Activated CD4-positive, alpha-beta T cell treated with anti-CD3 and anti-CD28 coated beads for 36 hours (primary cell): ENCODE measurements at regions not wholly inside any gene's neighbourhood (a gene's known extent, or its start where the extent isn't known, plus 50 kb on each side); places are given as distances from the start of the nearest gene placed in this dataset.

Experiments
- ATAC-seq: fragments of 200-7000 bp; cut with Tn5 transposase; one replicate; pipeline ENCODE4 v1.10.0; 2021; ENCODE audit warnings: mild to moderate bottlenecking, moderate library complexity
- CTCF ChIA-PET: fragments of 350-600 bp; sonication (Branson Sonifier 250); formaldehyde crosslinking; loops from one replicate; lab custom pipeline; 2021; ENCODE audit warnings: antibody characterized with exemption; lab: Charles Lee
- POLR2A ChIA-PET: fragments of 350-600 bp; sonication (Branson Sonifier 250); formaldehyde crosslinking; loops from one replicate; lab custom pipeline; 2021; ENCODE audit warnings: antibody characterized with exemption, inconsistent platforms; lab: Charles Lee
- DNase-seq: peaks from one replicate; pipeline ENCODE4 v3.0.0-alpha.2; 2020
- H3K27ac Mint-ChIP-seq: one replicate; pipeline ENCODE4 v1.8.0; 2021; ENCODE audit warnings: mixed read lengths
- H3K27me3 Mint-ChIP-seq: one replicate; pipeline ENCODE4 v1.8.0; 2021; ENCODE audit warnings: mixed read lengths
- H3K36me3 Mint-ChIP-seq: one replicate; pipeline ENCODE4 v1.8.0; 2021; ENCODE audit warnings: low read depth, mixed read lengths
- H3K4me1 Mint-ChIP-seq: one replicate; pipeline ENCODE4 v1.8.0; 2021; ENCODE audit warnings: mixed read lengths
- H3K4me3 Mint-ChIP-seq: one replicate; pipeline ENCODE4 v1.8.0; 2021; ENCODE audit warnings: mild to moderate bottlenecking, moderate library complexity, mixed read lengths
- H3K9me3 Mint-ChIP-seq: one replicate; pipeline ENCODE4 v1.8.0; 2021; ENCODE audit warnings: low read depth, mixed read lengths
- intact Hi-C, 2 experiments: fragments of 100-400 bp; cut with DNase I in 1 of 2; cut with micrococcal nuclease in 1 of 2; formaldehyde crosslinking; loops; one replicate each; pipeline versions ENCODE4 v1.14.2 to v1.15.1; 2022 to 2024; cut with DNase I, micrococcal nuclease

DNA sequence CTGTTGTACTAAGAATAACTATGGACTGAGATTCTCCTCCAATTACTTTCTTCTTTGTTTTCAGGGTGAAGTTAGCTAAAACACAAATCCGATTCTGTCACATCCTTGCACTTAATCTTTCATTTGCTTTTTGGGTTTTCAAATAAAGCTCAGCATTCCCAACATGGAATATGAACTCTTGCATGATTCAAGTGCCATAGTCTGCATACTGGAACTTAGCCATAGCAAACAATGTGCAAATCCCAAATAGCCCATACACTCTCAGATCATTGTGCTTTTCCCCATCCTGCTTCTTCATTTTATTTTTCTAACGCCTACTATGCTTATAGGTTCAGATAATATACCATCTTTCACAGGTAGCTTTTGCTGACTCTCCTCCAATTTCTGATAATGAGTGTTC, 455.8 kb upstream of the PRMT6 start:
- H3K9me3 Mint-ChIP-seq = peaks cover 5% of the 10 kb centered on the region
- H3K27me3 Mint-ChIP-seq = no peaks in the 10 kb centered on the region
- H3K36me3 Mint-ChIP-seq = no peaks in the 10 kb centered on the region
- CTCF ChIA-PET = interaction anchor here (0.6 kb wide), 1 partner anchor 41 kb away, joined by 3 read pairs; no protein-coding TSS in a partner anchor
- H3K27ac Mint-ChIP-seq = no peak overlapping the region
- ATAC-seq = no peak
- intact Hi-C loops = no loop called here
- DNase-seq = no peak
- no peaks in the 10 kb centered on the region for H3K4me1 Mint-ChIP-seq
- H3K4me3 Mint-ChIP-seq = no peak overlapping the region
- POLR2A ChIA-PET = no interaction called here

- no peak overlapping the region for H3K4me3 Mint-ChIP-seq
- peaks cover 5% of the 10 kb centered on the region for H3K9me3 Mint-ChIP-seq
- no peak for DNase-seq
- intact Hi-C loops = no loop called here
- no peaks in the 10 kb centered on the region for H3K36me3 Mint-ChIP-seq
- ATAC-seq = no peak
- no peaks in the 10 kb centered on the region for H3K27me3 Mint-ChIP-seq
- no peak overlapping the region for H3K27ac Mint-ChIP-seq
- no peaks in the 10 kb centered on the region for H3K4me1 Mint-ChIP-seq
- CTCF ChIA-PET = no interaction called here
- POLR2A ChIA-PET = no interaction called here
Measured at GRCh38 chr1:106603616-106604015, 452.9 kb upstream of the PRMT6 start.

- H3K27ac Mint-ChIP-seq = no peak overlapping the region
- H3K4me3 Mint-ChIP-seq = no peak overlapping the region
- no peaks in the 10 kb centered on the region for H3K4me1 Mint-ChIP-seq
- intact Hi-C loops = no loop called here
- DNase-seq (no peak), ATAC-seq (no peak)
- POLR2A ChIA-PET = no interaction called here
- CTCF ChIA-PET = no interaction called here
- H3K27me3 Mint-ChIP-seq = no peaks in the 10 kb centered on the region
- peaks cover 6% of the 10 kb centered on the region for H3K9me3 Mint-ChIP-seq
- no peaks in the 10 kb centered on the region for H3K36me3 Mint-ChIP-seq
Measured at GRCh38 chr1:106608841-106609240, 447.6 kb upstream of the PRMT6 start.

GRCh38 chr1:106613068-106613467, 443.4 kb upstream of the PRMT6 start:
- Mint-ChIP-seq H3K4me1 (no peaks in the 10 kb centered on the region), H3K4me3 (no peak overlapping the region), H3K27ac (no peak overlapping the region), H3K9me3 (peaks cover 4% of the 10 kb centered on the region), H3K36me3 (no peaks in the 10 kb centered on the region), H3K27me3 (no peaks in the 10 kb centered on the region)
- DNase-seq (no peak), ATAC-seq (no peak)
- CTCF ChIA-PET = interaction anchor here (0.6 kb wide), 1 partner anchor 609 kb away, joined by 3 read pairs; no protein-coding TSS in a partner anchor
- POLR2A ChIA-PET = no interaction called here
- intact Hi-C loops = no loop called here

GRCh38 chr1:106613861-106614260, 442.6 kb upstream of the PRMT6 start:
- Mint-ChIP-seq H3K4me3 (no peak overlapping the region), H3K4me1 (no peaks in the 10 kb centered on the region), H3K36me3 (no peaks in the 10 kb centered on the region), H3K27me3 (no peaks in the 10 kb centered on the region), H3K27ac (no peak overlapping the region), H3K9me3 (peaks cover 4% of the 10 kb centered on the region)
- ChIA-PET CTCF (interaction anchor here (0.5 to 0.6 kb wide), 2 partner anchors 377 to 608 kb away, joined by 3 read pairs; no protein-coding TSS in a partner anchor), POLR2A (no interaction called here)
- DNase-seq = no peak
- intact Hi-C loops = no loop called here
- ATAC-seq = no peak

DNA sequence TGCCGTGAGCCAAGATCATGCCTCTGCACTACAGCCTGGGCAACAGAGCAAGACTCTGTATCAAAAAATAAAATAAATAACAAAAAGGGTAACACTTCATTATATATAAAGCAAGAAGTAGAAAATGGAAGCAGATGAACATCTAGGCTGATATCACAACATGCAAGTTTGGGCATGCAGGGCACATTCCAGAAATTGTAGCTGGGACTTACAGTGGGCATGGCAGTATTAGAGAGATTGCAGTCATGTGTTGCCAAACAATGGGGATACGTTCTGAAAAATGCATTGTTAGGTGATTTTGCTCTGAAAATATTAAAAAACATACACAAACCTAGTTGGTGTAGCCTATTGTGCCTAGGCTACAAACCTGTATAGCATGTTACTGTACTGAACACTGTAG, 441.0 kb upstream of the PRMT6 start:
- H3K4me1 Mint-ChIP-seq = no peaks in the 10 kb centered on the region
- no peaks in the 10 kb centered on the region for H3K27me3 Mint-ChIP-seq
- no peak overlapping the region for H3K27ac Mint-ChIP-seq
- peaks cover under 1% of the 10 kb centered on the region for H3K9me3 Mint-ChIP-seq
- intact Hi-C loops = no loop called here
- ATAC-seq (no peak), DNase-seq (no peak)
- no peaks in the 10 kb centered on the region for H3K36me3 Mint-ChIP-seq
- no peak overlapping the region for H3K4me3 Mint-ChIP-seq
- ChIA-PET POLR2A (no interaction called here), CTCF (no interaction called here)

- Mint-ChIP-seq H3K27ac (no peak overlapping the region), H3K4me1 (no peaks in the 10 kb centered on the region), H3K4me3 (no peak overlapping the region), H3K9me3 (peaks cover 2% of the 10 kb centered on the region), H3K36me3 (no peaks in the 10 kb centered on the region), H3K27me3 (no peaks in the 10 kb centered on the region)
- ChIA-PET POLR2A (no interaction called here), CTCF (no interaction called here)
- no peak for ATAC-seq
- intact Hi-C loops = no loop called here
- DNase-seq = no peak
Measured at GRCh38 chr1:106619080-106619826, 437.2 kb upstream of the PRMT6 start.

- Mint-ChIP-seq H3K36me3 (no peaks in the 10 kb centered on the region), H3K27ac (no peak overlapping the region), H3K4me3 (no peak overlapping the region), H3K27me3 (no peaks in the 10 kb centered on the region), H3K4me1 (no peaks in the 10 kb centered on the region), H3K9me3 (peaks cover 2% of the 10 kb centered on the region)
- POLR2A ChIA-PET = no interaction called here
- no peak for DNase-seq
- intact Hi-C loops = no loop called here
- CTCF ChIA-PET = no interaction called here
- ATAC-seq = no peak
Measured at GRCh38 chr1:106619827-106620134, 436.7 kb upstream of the PRMT6 start.

- Mint-ChIP-seq H3K27ac (no peak overlapping the region), H3K36me3 (no peaks in the 10 kb centered on the region), H3K4me3 (no peak overlapping the region), H3K27me3 (no peaks in the 10 kb centered on the region), H3K4me1 (no peaks in the 10 kb centered on the region), H3K9me3 (peaks cover 5% of the 10 kb centered on the region)
- intact Hi-C loops = no loop called here
- DNase-seq = no peak
- ATAC-seq = no peak
- ChIA-PET POLR2A (no interaction called here), CTCF (no interaction called here)
Measured at GRCh38 chr1:106620521-106620954, 435.9 kb upstream of the PRMT6 start.

DNA sequence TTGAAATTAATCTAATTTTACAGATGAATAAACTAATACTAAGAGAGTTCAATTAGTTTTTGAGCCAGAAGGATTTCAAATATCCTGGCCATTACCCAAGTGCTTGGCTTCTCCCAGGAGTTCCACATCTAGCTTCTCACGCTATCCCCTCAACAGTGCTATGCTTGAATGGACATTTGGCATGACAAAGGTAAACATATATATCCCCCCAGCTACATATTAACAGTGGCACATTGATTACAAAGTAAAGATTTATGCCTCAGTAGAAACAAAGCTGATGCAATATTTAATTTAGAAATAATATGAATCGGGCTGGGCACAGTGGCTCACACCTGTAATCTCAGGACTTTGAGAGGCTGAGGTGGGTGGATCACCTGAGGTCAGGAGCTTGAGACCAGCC, 434.6 kb upstream of the PRMT6 start:
- ATAC-seq (no peak), DNase-seq (no peak)
- Mint-ChIP-seq H3K4me1 (no peaks in the 10 kb centered on the region), H3K36me3 (no peaks in the 10 kb centered on the region), H3K9me3 (peaks cover 10% of the 10 kb centered on the region), H3K4me3 (no peak overlapping the region), H3K27ac (no peak overlapping the region), H3K27me3 (no peaks in the 10 kb centered on the region)
- ChIA-PET POLR2A (no interaction called here), CTCF (no interaction called here)
- intact Hi-C loops = loop anchor here in 1 of 2 experiments (1.0 kb wide), 1 partner anchor 37 kb away; no protein-coding TSS in a partner anchor

- Mint-ChIP-seq H3K27me3 (no peaks in the 10 kb centered on the region), H3K4me1 (no peaks in the 10 kb centered on the region), H3K36me3 (no peaks in the 10 kb centered on the region), H3K27ac (no peak overlapping the region), H3K4me3 (no peak overlapping the region), H3K9me3 (peaks cover 5% of the 10 kb centered on the region)
- DNase-seq = no peak
- intact Hi-C loops = no loop called here
- ChIA-PET CTCF (interaction anchor here (0.6 to 0.9 kb wide), 3 partner anchors 22 to 317 kb away, joined by 3 to 9 read pairs (median 3); no protein-coding TSS in a partner anchor), POLR2A (no interaction called here)
- no peak for ATAC-seq
Measured at GRCh38 chr1:106637566-106637965, 418.9 kb upstream of the PRMT6 start.

DNA sequence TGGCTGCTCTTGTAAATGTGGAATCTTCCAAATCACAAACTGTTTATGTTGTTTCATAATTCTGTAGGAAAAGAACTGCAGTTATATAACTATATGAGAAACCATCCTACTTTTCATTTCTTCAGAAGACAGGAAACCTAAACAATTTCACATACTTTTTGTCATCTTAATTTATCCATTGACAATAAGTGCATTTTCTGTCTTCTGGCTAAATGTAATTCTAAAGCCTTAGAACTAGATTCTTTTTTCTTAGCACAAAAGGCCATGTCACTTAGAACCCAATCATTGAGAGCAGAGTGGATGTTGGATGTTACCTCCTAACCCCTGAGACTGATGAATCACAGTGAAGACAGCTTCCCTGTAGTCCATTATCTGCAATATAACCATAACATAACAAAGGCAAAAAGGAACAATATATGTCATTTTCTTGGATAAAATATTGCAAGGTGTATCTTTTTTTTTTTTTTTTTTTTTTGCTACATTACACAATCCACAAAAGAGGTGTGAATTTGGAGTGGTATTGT, 410.2 kb upstream of the PRMT6 start:
- H3K9me3 Mint-ChIP-seq = no peaks in the 10 kb centered on the region
- ChIA-PET CTCF (no interaction called here), POLR2A (no interaction called here)
- H3K27me3 Mint-ChIP-seq = no peaks in the 10 kb centered on the region
- H3K36me3 Mint-ChIP-seq = no peaks in the 10 kb centered on the region
- intact Hi-C loops = no loop called here
- no peak overlapping the region for H3K4me3 Mint-ChIP-seq
- no peaks in the 10 kb centered on the region for H3K4me1 Mint-ChIP-seq
- no peak overlapping the region for H3K27ac Mint-ChIP-seq
- ATAC-seq (no peak), DNase-seq (no peak)
